Subcutaneous abdominal adipose tissue (tissue), 5 donors: ENCODE measurements at regions not wholly inside any gene's neighbourhood (a gene's known extent, or its start where the extent isn't known, plus 50 kb on each side); places are given as distances from the start of the nearest gene placed in this dataset.
"Not testable (repeated sequence)": the region's sequence is repeated elsewhere in the genome, so short reads cannot be mapped to it uniquely, and the experiment has no call there.

ENCODE experiments used
- H3K27ac ChIP-seq: one replicate; pipeline ENCODE4 v1.7.0; 2013; ENCODE audit warnings: low read depth, mild to moderate bottlenecking, inconsistent platforms, low read length, moderate library complexity
- H3K27me3 ChIP-seq, 5 donors: one replicate each; pipeline ENCODE4 v1.7.0; 2013; ENCODE audit warnings: low read length in 5 of 5, inconsistent platforms in 1 of 5; ENCODE audit not compliant: control insufficient read depth in 5 of 5, insufficient read depth in 4 of 5
- H3K36me3 ChIP-seq, 5 donors: one replicate each; pipeline ENCODE4 v1.7.0; 2013; ENCODE audit warnings: low read length in 5 of 5; ENCODE audit not compliant: control insufficient read depth in 5 of 5, insufficient read depth in 5 of 5
- H3K4me1 ChIP-seq, 5 donors: one replicate each; pipeline ENCODE4 v1.7.0; 2013; ENCODE audit warnings: low read length in 5 of 5, mild to moderate bottlenecking in 3 of 5, moderate library complexity in 1 of 5; ENCODE audit not compliant: control insufficient read depth in 5 of 5, insufficient read depth in 5 of 5
- H3K4me3 ChIP-seq, 5 donors: one replicate each; pipeline ENCODE4 v1.7.0; 2013; ENCODE audit warnings: low read length in 5 of 5, low read depth in 1 of 5
- H3K9ac ChIP-seq, 5 donors: one replicate each; pipeline ENCODE4 v1.7.0; 2013; ENCODE audit warnings: low read length in 5 of 5, mild to moderate bottlenecking in 4 of 5, moderate library complexity in 3 of 5
- H3K9me3 ChIP-seq, 5 donors: one replicate each; pipeline ENCODE4 v1.7.0; 2013; ENCODE audit warnings: low read length in 5 of 5; ENCODE audit not compliant: control insufficient read depth in 5 of 5
- donor health status: healthy.
- donor health status: healthy.
- donor health status: healthy.
- donor health status: healthy.
- donor health status: healthy.

DNA sequence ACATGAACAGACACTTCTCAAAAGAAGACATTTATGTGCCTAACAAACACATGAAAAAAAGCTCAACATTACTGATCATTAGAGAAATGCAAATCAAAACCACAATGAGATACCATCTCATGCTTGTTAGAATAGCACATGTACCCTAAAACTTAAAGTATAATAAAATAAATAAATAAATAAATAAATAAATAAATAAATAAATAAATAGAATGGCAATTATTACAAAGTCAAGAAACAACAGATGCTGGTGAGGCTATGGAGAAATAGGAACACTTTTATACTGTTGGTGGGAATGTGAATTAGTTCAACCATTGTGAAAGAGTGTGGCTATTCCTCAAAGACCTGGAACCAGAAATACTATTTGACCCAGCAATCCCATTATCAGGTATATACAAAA is 970.6 kb downstream of the NR2F1-AS1 start:
- H3K27me3 ChIP-seq, H3K9ac ChIP-seq, H3K36me3 ChIP-seq, H3K9me3 ChIP-seq, H3K4me1 ChIP-seq, H3K4me3 ChIP-seq, H3K27ac ChIP-seq: not testable (repeated sequence)

- no peak overlapping the region for H3K27ac ChIP-seq
- H3K9ac ChIP-seq: no peak overlapping the region
- H3K4me1 ChIP-seq: no peaks in the 10 kb centered on the region
- H3K36me3 ChIP-seq: no peaks in the 10 kb centered on the region
- no peak overlapping the region for H3K4me3 ChIP-seq
- no peaks in the 10 kb centered on the region for H3K9me3 ChIP-seq
- H3K27me3 ChIP-seq: no peaks in the 10 kb centered on the region
Measured at GRCh38 chr5:92605591-92605990, 975.4 kb downstream of the NR2F1-AS1 start.

GRCh38 chr5:92599217-92599810 is 981.7 kb downstream of the NR2F1-AS1 start:
- Histone ChIP-seq H3K27me3 (no peaks in the 10 kb centered on the region), H3K9me3 (no peaks in the 10 kb centered on the region), H3K4me1 (no peaks in the 10 kb centered on the region), H3K36me3 (no peaks in the 10 kb centered on the region), H3K4me3 (no peak overlapping the region), H3K27ac (no peak overlapping the region), H3K9ac (no peak overlapping the region)

GRCh38 chr5:92594031-92594430 is 987.0 kb downstream of the NR2F1-AS1 start:
- Histone ChIP-seq H3K4me1 (no peaks in the 10 kb centered on the region), H3K27me3 (no peaks in the 10 kb centered on the region)

GRCh38 chr5:92588876-92589275 is 992.1 kb downstream of the NR2F1-AS1 start:
- Histone ChIP-seq H3K9ac (no peak overlapping the region), H3K36me3 (no peaks in the 10 kb centered on the region), H3K9me3 (no peaks in the 10 kb centered on the region), H3K4me3 (no peak overlapping the region), H3K27ac (no peak overlapping the region), H3K27me3 (no peaks in the 10 kb centered on the region), H3K4me1 (no peaks in the 10 kb centered on the region)

More at GRCh38 chr5:92594031-92594430, 987.0 kb downstream of the NR2F1-AS1 start:
- Histone ChIP-seq H3K9ac (no peak overlapping the region), H3K27ac (no peak overlapping the region), H3K36me3 (no peaks in the 10 kb centered on the region), H3K9me3 (no peaks in the 10 kb centered on the region), H3K4me3 (no peak overlapping the region)

DNA sequence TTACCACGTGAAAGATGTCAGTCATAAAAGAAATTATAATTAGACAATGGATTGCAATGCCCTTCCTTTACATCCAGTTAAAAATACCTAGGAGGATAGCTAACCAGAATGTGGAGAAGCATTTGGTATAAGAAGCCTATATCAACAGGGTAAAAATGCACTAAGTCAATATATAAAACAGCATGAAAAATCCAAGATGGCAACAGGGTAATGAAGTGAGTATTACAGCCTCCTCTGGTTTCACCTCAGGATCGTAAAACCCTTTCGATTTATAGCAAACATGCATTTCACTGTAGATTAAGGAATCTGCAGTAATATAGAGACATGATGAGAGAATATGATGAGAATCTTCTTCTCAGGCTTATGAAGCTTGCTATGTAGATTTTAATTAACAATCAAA is 999.3 kb downstream of the NR2F1-AS1 start:
- H3K4me3 ChIP-seq: no peak overlapping the region
- H3K9me3 ChIP-seq: peaks cover 0 to 2% (median 0%) of the 10 kb centered on the region in 5 donors
- no peaks in the 10 kb centered on the region for H3K36me3 ChIP-seq
- no peak overlapping the region for H3K9ac ChIP-seq
- no peak overlapping the region for H3K27ac ChIP-seq
- no peaks in the 10 kb centered on the region for H3K4me1 ChIP-seq
- no peaks in the 10 kb centered on the region for H3K27me3 ChIP-seq

GRCh38 chr5:92581249-92581648 is 999.8 kb downstream of the NR2F1-AS1 start:
- Histone ChIP-seq H3K27ac (no peak overlapping the region), H3K9ac (no peak overlapping the region), H3K36me3 (no peaks in the 10 kb centered on the region), H3K9me3 (peaks cover 0 to 2% (median 0%) of the 10 kb centered on the region in 5 donors), H3K27me3 (no peaks in the 10 kb centered on the region), H3K4me1 (no peaks in the 10 kb centered on the region), H3K4me3 (no peak overlapping the region)

GRCh38 chr5:92580814-92581213 is 1000.2 kb downstream of the NR2F1-AS1 start:
- H3K4me3 ChIP-seq: no peak overlapping the region
- peaks cover 0 to 2% (median 0%) of the 10 kb centered on the region in 5 donors for H3K9me3 ChIP-seq
- no peaks in the 10 kb centered on the region for H3K36me3 ChIP-seq
- H3K27ac ChIP-seq: no peak overlapping the region
- no peak overlapping the region for H3K9ac ChIP-seq
- H3K27me3 ChIP-seq: no peaks in the 10 kb centered on the region
- H3K4me1 ChIP-seq: no peaks in the 10 kb centered on the region

GRCh38 chr5:92574023-92574422 is 1007.0 kb downstream of the NR2F1-AS1 start:
- Histone ChIP-seq H3K36me3 (no peaks in the 10 kb centered on the region), H3K9me3 (no peaks in the 10 kb centered on the region), H3K4me1 (no peaks in the 10 kb centered on the region), H3K4me3 (no peak overlapping the region), H3K9ac (no peak overlapping the region), H3K27me3 (no peaks in the 10 kb centered on the region), H3K27ac (no peak overlapping the region)

DNA sequence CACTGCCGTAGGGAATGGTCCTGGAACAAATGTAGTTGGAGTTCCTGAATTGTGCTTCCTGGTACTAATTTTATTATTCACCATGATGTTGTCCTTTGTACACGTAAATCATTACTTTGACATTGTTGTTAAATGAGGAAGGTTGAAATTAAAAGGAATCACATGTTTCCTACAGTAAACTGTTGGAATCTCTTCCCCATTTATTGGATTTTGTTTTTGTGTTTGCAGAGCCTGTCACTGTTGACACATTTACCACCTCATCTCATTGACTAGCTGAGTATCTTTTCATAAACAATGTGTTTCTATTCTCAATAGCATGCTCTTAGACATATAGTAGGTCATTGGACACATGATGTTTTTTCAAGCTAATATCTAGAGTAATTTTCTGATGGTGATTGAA is 1012.5 kb downstream of the NR2F1-AS1 start:
- H3K36me3 ChIP-seq: no peaks in the 10 kb centered on the region
- H3K9ac ChIP-seq: no peak overlapping the region
- H3K9me3 ChIP-seq: no peaks in the 10 kb centered on the region
- H3K4me3 ChIP-seq: no peak overlapping the region
- H3K4me1 ChIP-seq: no peaks in the 10 kb centered on the region
- H3K27me3 ChIP-seq: no peaks in the 10 kb centered on the region
- H3K27ac ChIP-seq: no peak overlapping the region
